ENCODE measurements at regions not wholly inside any gene's neighbourhood (a gene's known extent, or its start where the extent isn't known, plus 50 kb on each side); places are given as distances from the start of the nearest gene placed in this dataset.
"Not testable (repeated sequence)": the region's sequence is repeated elsewhere in the genome, so short reads cannot be mapped to it uniquely, and the experiment has no call there.

DNA sequence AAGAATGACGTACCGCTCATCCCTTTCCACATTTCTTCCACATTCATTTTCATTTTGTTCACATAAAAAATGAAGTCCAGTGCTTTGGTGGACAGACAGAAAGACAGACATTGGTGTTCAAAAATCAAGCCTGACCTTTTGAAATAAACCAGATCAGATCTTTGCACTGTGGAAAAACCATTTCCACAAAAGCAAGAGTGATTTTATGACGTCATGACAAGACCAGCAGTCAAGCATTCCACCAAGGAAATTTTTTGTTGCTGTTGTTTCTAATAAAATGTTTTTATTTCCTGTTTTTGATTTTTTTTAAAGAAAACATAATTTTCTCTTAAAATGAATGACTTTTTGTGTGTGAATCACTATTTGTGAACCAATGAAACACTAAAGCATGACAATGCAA, 350.0 kb downstream of the KCNJ2 start:
- DNase-seq (ENCODE audit: low read depth in 3 of 3), result no peak

DNA sequence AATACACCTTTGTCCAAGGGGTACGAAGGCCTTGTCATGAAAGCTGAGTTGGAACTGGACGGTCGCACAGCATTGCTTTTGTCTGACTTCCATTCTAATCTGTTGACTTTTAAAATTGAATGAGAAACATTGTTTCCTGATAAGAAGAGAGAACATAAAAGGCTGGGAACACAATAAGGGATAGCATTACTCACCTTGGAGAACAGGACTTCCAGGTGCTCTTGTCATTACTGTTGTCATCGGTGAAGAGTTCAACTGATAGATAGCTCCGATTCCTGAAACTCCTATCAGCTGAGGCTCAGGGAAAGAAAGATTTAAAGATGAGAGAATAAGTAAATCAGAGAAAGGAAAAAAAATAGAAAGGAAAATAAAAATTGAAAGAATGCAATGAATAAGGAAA, 351.1 kb downstream of the KCNJ2 start:
- DNase-seq (ENCODE audit: low read depth in 3 of 3), result no peak

DNA sequence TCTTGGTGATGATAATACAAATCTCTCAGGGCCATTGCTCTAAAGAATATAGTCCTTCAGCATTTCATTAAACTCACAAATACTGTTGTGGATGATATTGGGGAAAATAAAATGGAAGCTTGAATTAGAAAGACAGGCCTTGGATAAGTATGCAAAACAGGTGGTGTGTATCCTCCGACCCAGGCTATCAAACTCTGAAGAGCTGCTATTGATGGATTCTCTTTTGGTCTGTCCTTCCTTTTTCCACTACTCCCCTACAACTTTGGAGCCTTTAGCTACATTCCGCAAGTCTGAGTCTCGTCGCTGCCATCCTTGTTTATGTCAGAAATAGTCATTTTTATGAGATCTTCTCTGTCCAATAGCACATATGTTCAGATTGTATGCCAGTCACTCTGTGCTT, 351.6 kb downstream of the KCNJ2 start:
- no peak for DNase-seq (ENCODE audit: low read depth in 3 of 3)

DNA sequence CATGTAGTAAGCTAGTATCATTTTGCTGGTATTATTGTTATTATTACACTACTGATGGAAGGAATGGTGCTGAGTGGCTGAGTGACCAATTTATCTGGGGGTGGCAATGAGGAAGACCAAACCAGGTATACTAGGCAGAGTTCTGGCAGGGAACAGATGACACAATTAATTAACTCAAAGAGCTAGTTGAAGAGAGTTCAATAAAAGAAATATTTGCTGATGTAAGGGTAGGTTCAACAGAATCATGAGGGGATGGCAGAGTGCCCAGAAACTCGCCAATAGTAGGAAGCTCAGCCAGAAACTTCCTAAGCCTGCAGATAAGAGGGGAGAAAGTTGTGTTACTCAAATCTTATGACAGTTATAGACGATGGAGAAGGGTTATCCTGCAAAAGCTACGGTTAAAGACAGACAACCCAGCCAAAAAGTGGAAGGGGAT, 352.5 kb downstream of the KCNJ2 start:
- DNase-seq (ENCODE audit: low read depth in 3 of 3), result no peak

DNA sequence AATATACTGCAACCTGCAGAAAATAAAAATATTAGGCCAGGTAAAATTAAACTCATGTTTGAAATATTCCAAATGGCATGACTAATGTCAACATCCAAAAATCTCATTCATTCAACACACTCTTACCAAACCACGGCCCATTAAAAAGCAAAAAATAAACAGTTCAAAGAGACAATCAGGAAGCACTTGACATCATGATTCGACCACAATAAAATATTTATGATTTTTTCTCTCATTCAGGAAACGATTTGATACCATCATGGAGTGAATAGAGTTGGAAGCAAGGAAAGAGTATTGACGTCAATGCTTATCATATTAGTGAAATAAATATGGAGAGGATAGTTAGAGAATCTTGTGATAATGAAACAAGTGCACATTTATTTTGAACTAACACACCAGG, 354.1 kb downstream of the KCNJ2 start:
- DNase-seq (ENCODE audit: low read depth in 3 of 3), result no peak

DNA sequence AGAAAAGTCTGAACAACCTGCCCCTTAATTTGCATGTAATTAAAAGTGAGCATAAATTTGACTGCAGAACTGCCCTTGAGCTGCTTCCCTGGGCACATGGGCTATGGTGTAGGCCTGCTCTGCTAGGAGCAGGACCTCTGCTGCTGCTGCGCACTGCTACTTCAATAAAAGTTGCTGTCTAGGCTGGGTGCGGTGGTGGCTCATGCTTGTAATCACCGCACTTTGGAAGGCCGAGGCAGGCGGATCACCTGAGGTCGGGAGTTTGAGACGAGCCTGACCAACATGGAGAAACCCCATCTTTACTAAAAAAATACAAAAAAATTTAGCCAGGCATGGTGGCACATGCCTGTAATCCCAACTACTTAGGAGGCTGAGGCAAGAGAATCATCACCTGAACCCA, 355.7 kb downstream of the KCNJ2 start:
- not testable (repeated sequence) for DNase-seq (ENCODE audit: low read depth in 3 of 3)

DNA sequence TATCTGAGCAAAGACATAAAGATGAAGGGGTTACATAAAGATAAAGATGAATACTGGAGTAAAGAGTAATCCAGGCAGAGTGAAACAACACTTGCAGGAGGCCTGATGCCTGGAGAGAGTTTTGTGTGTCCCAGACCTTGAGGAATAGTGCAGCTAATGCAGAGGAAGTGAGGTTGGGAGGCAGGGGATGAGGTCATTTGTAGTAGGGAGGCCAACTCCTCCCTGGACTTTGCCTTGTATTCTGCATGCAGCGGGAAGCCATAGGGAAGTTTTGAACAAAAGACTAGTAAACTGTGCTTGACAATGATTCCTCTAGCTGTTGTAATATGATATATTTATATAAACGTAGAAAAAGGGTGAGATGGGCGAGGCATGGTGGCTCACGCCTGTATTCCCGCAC, 356.6 kb downstream of the KCNJ2 start:
- DNase-seq (ENCODE audit: low read depth in 3 of 3), result no peak

DNA sequence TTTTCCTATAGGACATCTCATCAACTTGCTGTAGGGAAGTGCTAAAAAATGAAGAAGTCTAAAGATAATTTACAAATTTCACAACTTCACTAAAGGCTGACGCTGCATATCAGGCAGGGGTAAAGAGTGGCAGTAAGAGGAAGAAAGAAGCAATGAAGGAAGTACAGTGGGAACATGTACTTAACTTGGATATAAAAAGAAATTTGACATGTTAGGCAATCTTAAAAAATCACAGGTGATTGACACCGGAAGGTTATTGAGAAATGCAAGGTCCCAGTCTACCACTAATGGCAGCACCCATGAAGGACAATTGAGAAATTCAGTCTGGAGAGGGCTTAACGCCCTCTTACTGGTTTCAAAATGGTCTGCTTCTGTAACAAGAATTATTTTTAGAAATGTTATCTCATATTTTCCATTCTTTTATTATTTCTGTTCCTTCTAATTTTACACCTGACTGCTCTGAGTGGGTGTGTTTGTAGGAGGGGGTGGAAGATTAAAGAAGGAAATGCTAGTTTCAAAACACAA, 358.1 kb downstream of the KCNJ2 start:
- DNase-seq (ENCODE audit: low read depth in 3 of 3), result no peak

DNA sequence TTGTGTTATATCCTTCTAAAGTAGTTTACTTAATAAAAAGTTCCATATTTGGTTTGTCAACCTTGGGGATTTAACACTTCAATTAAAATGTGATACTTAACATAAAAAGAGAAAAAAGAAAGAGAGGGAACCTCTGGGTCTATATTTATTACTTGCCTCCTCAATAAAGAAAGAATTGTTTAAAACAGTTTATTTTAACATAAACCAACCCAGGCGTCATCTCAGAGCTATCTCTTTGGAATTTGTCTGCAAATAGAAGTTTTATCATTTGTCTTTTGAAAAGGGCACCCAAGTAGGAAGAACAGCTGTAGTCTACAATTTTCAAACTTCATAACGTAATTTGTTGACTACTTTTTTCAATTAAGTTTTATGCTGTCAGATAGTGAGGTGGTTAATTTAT, 364.1 kb downstream of the KCNJ2 start:
- DNase-seq (ENCODE audit: low read depth in 3 of 3), result no peak

DNA sequence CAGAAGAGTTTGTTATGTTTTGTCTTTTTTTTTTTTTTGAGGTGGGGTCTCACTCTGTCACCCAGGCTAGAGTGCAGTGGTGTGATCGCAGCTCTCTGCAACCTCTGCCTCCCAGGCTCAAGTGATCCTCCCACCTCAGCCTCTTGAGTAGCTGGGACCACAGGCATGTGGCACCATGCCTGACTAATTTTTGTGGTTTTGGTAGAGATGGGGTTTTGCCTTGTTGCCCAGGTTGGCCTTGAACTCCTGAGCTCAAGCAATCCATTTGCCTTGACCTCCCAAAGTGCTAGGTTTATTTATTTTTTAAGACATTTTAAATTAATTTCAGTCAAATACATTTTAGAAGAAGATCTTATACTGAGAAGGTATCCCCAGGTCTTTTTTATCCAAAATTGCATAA, 366.7 kb downstream of the KCNJ2 start:
- DNase-seq (ENCODE audit: low read depth in 3 of 3), result no peak

DNA sequence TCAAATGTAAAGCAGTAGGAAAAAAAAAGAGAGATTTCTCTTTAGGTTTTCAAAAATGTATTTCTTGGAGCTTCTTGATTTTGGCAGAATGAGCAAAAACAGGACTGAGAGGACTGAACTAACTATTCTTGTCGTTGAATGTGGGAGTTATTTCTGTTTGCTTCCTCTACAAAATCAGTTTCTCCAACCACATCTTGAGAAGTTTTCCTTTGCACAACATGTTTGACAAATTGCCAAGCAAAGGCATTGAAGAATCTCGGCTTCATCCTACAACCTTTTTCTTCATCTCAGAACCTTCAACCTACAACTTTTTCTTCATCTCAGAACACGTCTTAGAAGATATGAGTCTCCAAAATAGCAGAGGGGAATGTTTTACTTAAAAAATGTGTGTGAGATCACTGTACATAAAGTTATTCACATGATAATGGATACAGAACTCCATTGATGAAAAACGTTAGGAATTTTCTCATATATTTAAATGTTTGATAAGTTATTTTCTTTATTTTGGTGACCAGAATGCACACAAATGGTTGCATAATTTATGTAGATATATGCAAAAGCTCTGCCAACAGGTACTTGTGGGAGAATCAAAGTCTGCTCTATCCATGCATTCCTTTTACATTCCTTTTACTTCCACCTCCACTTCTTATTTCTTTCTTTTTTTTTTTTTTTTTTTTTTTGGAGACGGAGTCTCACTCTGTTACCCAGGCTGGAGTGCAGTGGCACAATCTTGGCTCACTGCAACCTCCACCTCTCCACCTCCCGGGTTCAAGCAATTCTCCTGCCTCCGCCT, 370.0 kb downstream of the KCNJ2 start:
- DNase-seq (ENCODE audit: low read depth in 3 of 3), result no peak

DNA sequence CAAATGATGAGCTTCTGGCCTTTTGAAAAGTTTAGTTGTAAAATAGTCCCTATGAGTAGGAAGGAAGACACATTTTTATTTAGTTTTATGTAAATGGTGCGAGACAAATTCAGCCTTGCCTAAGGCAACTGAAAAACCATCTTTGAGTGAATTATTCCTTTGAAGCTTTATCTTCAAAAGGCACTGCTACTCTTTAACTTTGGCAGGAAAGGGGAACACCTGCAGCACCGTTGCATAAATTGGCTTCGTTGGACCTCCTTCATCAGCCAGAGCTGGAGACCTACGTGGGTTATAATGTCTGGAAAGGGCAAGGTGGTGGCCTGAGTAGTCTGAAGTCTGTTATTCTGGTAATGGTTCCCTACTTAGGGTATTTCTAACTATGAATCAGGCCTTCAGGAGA, 373.5 kb downstream of the KCNJ2 start:
- DNase-seq (ENCODE audit: low read depth in 3 of 3), result no peak

DNA sequence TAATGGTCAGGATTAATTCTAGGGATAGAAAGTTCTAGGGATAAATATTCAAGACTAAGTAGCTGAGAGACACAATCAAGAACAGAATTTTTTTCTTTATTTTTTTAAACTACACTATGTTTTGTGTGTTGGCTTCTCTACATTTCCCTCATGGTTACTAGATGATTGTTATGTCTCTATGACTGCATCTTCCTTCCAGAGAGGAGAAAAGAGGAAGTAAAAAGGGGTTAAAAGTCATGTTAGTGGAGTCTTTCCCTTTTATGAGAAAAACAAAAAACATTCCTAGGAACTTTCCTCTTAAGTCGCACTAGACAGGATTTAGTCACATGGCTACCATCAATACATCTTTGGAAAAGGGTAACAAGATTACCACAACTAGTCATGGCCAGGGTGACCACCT, 375.0 kb downstream of the KCNJ2 start:
- DNase-seq (ENCODE audit: low read depth in 3 of 3), result no peak

DNA sequence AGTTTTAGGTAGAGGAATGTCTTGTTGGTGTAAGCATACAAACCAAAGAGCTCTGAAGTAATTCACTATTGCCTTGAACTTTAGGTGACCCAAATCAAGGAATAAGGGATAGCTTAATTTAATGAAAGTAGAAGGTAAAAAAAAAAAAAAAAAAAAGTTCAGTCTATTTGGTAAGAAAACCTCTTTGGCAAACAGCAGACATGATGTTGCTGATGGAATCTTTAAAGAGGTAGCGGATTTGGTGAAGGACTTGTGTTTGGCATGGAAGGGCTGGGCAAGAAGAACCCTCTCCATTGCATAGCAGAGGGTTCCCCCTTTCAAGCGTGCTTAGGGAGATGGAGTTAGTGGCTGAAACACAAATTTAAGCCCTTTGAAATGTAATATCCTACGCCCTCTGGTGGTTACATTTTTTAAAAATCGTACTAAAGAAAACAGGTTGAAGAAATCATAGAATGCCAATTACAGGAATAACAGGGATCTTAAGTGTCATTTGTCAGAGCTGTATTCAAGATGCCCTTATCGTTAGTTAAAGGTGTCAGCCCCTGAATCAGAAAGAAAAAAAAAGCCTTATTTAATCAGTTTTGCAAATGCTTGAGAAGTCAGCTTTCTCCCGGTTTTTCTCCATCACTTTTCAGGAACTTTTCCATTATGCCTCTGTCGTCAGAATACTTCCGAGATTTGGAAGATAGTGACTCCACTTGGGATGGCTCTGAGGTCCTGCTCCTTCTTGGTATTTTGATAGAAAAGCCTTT, 383.1 kb downstream of the KCNJ2 start:
- DNase-seq (ENCODE audit: low read depth in 3 of 3), result no peak

DNA sequence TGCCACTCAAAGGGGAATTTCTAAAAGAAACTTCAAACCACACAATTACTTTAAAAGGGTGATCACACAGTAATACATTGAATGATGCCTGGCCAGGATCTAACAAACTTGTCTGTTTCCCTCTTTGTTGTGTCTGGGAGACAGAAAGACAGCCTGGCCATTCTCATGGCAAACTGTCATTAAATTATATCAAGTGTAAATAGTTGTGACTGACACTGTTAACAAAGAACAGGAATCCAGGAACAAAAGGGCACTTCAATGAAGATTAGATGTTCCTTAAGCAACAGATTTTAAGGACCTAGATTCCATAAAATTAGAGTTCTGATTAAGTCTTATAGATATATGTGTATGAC, 383.6 kb downstream of the KCNJ2 start:
- no peak for DNase-seq (ENCODE audit: low read depth in 3 of 3)

DNA sequence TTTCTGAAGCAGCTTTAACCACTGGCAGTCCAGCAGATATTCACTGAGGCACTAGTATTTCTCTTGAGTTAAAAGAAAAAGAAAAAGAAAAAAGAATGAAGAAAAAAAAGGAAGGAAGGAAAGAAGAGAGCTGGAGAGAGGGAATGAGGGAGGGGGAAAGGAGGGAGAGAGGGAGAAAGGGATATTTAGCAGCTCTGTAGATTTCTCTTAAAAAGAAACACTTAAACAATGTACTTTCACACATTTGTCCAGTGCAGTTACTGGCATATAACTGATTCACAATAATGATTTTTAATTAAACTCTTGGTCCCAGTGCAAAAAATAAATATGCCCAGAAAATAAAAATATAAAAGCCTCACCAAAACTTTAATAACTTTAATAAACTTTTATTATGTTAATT, 386.4 kb downstream of the KCNJ2 start:
- no peak for DNase-seq (ENCODE audit: low read depth in 3 of 3)

DNA sequence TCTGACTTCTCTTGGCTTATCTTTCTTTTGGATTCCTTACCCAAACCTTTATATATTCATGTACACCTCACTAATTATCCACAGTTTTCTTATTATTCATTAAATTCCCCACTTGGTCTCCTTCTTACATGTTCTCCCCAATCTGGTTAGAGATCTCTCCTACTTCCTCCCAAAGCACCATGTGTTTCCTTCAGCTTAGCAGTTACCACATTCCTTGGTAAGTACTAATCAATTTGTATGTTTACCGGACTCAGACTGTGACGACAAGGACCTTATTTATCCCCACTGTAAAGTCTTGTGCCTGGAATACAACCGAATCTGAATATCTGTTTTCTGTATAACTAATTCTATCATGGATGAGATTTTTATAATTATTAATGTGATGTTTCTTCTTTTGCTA, 389.5 kb downstream of the KCNJ2 start:
- no peak for DNase-seq (ENCODE audit: low read depth in 3 of 3)

DNA sequence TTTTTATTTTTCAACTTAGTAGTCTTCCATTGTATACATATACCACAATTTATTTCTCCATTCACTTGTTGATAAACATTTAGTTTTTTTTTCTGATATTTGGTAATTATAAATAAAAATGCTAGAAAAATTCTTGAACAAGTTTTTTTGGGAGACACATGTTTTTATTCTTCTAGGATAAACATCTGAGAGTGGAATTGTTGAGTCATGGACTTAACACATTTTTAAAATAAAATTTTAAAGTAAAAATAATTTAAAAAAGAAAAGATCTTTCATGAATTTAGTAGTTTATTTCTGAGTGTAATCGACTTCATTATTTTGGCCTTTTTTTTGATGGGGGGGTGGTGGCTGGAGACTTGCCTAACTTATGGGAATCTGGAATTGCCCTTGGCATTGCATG, 391.1 kb downstream of the KCNJ2 start:
- no peak for DNase-seq (ENCODE audit: low read depth in 3 of 3)

DNA sequence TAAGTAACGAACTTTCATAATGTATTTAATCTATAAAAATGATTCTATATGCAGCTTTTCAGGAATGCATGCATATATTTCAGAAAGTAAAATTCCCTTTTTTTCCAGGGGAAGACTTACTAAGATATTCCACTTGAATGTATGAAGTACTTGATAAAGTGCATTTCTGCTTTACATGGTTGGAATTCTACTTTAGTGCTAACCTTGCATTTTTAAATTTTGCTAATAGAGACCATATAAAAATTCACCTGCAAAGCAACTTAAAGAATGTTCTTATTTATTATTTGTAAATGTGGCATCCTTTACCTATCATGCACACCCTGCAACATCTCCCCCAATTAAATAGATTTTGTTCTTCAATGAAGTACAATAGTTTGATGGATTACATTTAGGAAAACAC, 392.8 kb downstream of the KCNJ2 start:
- DNase-seq (ENCODE audit: low read depth in 3 of 3), result no peak

DNA sequence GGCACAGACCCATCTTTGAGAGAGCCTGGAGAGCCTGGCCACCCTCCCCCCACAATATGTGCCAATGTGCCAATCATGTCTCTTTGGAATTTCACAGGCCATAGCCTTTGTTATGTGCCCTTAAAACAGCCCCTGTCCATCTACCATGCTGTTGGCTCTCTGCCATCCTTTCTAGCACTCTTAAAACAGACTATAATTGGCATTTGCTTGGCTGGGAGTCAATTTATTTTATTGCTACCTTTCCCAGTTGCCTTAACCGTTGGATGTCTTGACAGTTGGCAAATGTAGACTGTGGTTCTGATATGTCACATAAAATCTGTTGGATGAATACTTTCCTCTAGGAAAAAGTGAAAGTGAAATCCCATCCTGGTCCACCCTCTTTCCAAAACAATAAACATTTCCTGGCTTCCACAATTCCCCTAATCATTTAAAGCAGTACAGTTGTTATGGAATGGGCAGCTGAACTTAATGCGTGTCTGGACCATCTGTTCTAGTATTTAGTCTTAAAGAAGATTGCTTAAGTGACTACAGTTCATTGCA, 394.0 kb downstream of the KCNJ2 start:
- DNase-seq (ENCODE audit: low read depth in 3 of 3), result no peak

DNA sequence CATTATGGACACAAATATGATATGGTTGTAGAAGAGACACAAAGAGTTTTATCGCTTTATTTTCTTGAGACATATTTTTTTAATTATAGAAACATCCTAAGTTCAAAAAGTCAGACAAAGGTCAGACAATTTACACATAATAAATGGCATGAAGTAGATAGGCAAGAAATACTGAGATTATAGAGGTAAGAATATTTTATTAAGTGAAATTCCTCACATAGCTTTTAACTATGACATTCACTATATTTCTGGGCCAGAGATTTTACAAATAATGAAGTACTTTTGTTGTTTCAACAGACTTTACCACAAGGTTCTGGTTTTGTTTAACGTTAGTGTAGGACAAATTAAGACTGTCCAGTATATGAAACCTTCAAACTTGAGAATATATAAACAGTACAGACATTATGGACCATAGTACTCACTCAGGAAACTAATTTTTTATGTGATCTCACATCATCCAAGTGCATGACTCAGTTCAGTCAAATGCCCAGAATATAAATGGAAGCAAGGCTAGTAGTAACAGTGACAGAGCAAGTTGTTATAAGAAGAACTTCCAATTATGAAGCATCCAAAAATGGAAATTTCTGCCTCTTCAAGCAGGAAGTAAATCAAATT, 394.8 kb downstream of the KCNJ2 start:
- DNase-seq (ENCODE audit: low read depth in 3 of 3), result no peak

DNA sequence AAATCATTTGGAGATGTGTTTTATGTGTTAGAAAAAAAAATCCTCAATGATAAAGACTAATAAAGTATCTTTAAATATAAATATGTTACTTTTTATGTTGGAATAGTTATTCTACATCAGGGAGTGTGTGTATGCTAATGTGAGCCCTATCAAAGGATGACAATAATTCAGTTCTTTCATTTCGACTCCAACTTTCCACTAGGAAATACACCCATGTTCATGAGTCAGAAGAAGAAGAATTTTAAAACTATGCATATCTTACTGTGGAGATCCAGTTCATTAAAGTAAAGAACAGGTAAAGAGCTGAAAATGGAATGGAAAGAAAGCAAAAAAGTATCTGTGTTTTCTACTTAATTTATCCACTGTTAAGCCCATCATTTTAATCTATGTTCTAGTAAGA, 399.8 kb downstream of the KCNJ2 start:
- DNase-seq (ENCODE audit: low read depth in 3 of 3), result no peak

DNA sequence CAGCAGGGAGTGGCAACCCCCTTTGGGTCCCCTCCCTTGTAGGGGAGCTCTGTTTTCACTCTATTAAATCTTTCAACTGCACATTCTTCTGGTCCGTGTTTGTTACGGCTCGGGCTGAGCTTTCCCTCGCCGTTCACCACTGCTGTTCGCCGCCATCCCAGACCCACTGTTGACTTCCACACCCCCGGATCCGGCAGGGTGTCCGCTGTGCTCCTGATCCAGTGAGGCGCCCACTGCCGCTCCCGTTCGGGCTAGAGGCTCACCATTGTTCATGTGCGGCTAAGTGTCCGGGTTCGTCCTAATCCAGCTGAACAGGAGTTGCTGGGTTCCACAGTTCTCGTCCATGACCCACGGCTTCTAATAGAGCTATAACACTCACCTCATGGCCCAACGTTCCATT, 408.1 kb downstream of the KCNJ2 start:
- DNase-seq (ENCODE audit: low read depth in 3 of 3), result no peak

Measured in stimulated activated CD4-positive, alpha-beta T cell treated with anti-CD3 and anti-CD28 coated beads, TNF-alpha, amount 100 ng/mL, for 24 hours (primary cell).